Mesothelial cell of epicardium (in vitro differentiated cells): ENCODE measurements at regions not wholly inside any gene's neighbourhood (a gene's known extent, or its start where the extent isn't known, plus 50 kb on each side); places are given as distances from the start of the nearest gene placed in this dataset.

ENCODE experiments used
- DNase-seq, 2 experiments: peaks; one replicate each; pipeline ENCODE4 v3.0.0; 2021; ENCODE audit warnings: low spot score in 2 of 2; ENCODE audit not compliant: unreplicated experiment in 2 of 2
- H3K27ac Mint-ChIP-seq: 2 replicates; pipeline ENCODE4 v1.8.0; 2021; ENCODE audit warnings: mixed read lengths
- H3K27me3 Mint-ChIP-seq: 2 replicates; pipeline ENCODE4 v1.8.0; 2021; ENCODE audit warnings: low read depth, mixed read lengths
- H3K36me3 Mint-ChIP-seq: 2 replicates; pipeline ENCODE4 v1.8.0; 2021; ENCODE audit warnings: mixed read lengths
- H3K4me1 Mint-ChIP-seq: 2 replicates; pipeline ENCODE4 v1.8.0; 2021; ENCODE audit warnings: mixed read lengths
- H3K4me3 Mint-ChIP-seq: 2 replicates; pipeline ENCODE4 v1.8.0; 2021; ENCODE audit warnings: mild to moderate bottlenecking, moderate library complexity, mixed read lengths
- H3K9me3 Mint-ChIP-seq: 2 replicates; pipeline ENCODE4 v1.8.0; 2021; ENCODE audit warnings: mixed read lengths
- TF ChIP-seq, protein P1 (sequence below): fragments of 200-600 bp; sonication (generic); IDR thresholded peaks from one replicate; pipeline ENCODE4 v1.5.0; 2021; ENCODE audit warnings: antibody characterized with exemption; ENCODE audit not compliant: unreplicated experiment

DNA sequence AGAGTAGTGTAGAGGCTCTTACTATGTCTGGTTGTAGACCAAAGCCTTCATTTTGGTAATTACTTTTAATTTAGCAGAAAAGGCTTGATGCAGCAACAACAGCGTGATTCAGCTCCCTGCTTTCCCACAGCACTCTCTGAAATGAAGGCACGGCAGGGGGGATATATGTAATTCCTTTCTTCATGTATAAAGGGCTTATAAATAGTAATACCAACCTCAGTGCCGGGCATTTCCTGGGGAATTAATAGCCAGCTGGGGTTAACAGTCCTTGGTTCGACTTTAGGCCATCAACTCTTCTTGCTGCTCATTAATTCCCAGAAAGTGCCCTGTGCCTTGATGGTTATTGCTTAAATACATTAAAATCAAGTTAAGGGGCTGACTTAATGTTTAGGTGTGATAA lies 669.0 kb downstream of the ZNF674 start:
- Mint-ChIP-seq H3K9me3 (peaks cover 34% of the 10 kb centered on the region), H3K4me1 (no peaks in the 10 kb centered on the region)

GRCh38 chrX:45873781-45874180 lies 671.4 kb downstream of the ZNF674 start:
- Mint-ChIP-seq H3K9me3 (peaks cover 35% of the 10 kb centered on the region), H3K27ac (no peak overlapping the region), H3K4me3 (no peak overlapping the region), H3K4me1 (no peaks in the 10 kb centered on the region), H3K36me3 (no peaks in the 10 kb centered on the region), H3K27me3 (no peaks in the 10 kb centered on the region)
- TF ChIP-seq, protein P1, sequence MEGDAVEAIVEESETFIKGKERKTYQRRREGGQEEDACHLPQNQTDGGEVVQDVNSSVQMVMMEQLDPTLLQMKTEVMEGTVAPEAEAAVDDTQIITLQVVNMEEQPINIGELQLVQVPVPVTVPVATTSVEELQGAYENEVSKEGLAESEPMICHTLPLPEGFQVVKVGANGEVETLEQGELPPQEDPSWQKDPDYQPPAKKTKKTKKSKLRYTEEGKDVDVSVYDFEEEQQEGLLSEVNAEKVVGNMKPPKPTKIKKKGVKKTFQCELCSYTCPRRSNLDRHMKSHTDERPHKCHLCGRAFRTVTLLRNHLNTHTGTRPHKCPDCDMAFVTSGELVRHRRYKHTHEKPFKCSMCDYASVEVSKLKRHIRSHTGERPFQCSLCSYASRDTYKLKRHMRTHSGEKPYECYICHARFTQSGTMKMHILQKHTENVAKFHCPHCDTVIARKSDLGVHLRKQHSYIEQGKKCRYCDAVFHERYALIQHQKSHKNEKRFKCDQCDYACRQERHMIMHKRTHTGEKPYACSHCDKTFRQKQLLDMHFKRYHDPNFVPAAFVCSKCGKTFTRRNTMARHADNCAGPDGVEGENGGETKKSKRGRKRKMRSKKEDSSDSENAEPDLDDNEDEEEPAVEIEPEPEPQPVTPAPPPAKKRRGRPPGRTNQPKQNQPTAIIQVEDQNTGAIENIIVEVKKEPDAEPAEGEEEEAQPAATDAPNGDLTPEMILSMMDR = no peak
- DNase-seq = no peak

More for the DNA sequence above, 669.0 kb downstream of the ZNF674 start:
- DNase-seq = no peak
- H3K36me3 Mint-ChIP-seq = no peaks in the 10 kb centered on the region
- H3K4me3 Mint-ChIP-seq = no peak overlapping the region
- TF ChIP-seq, protein P1 = no peak
- no peaks in the 10 kb centered on the region for H3K27me3 Mint-ChIP-seq
- no peak overlapping the region for H3K27ac Mint-ChIP-seq

GRCh38 chrX:45872480-45872879 lies 671.8 kb upstream of the DIPK2B start:
- TF ChIP-seq, protein P1 = no peak
- Mint-ChIP-seq H3K9me3 (peaks cover 40% of the 10 kb centered on the region), H3K4me3 (no peak overlapping the region), H3K27me3 (no peaks in the 10 kb centered on the region), H3K36me3 (no peaks in the 10 kb centered on the region), H3K27ac (no peak overlapping the region), H3K4me1 (no peaks in the 10 kb centered on the region)
- no peak for DNase-seq

GRCh38 chrX:45868425-45868824 lies 667.7 kb upstream of the DIPK2B start:
- Mint-ChIP-seq H3K4me3 (no peak overlapping the region), H3K27ac (no peak overlapping the region), H3K27me3 (no peaks in the 10 kb centered on the region), H3K4me1 (no peaks in the 10 kb centered on the region), H3K9me3 (peaks cover 43% of the 10 kb centered on the region), H3K36me3 (no peaks in the 10 kb centered on the region)
- no peak for DNase-seq
- TF ChIP-seq, protein P1 = no peak

GRCh38 chrX:45862801-45863200 lies 662.1 kb upstream of the DIPK2B start:
- H3K4me1 Mint-ChIP-seq = peaks cover 3% of the 10 kb centered on the region
- DNase-seq = no peak
- H3K4me3 Mint-ChIP-seq = no peak overlapping the region
- peaks cover 31% of the 10 kb centered on the region for H3K9me3 Mint-ChIP-seq
- H3K27me3 Mint-ChIP-seq = no peaks in the 10 kb centered on the region
- H3K36me3 Mint-ChIP-seq = no peaks in the 10 kb centered on the region
- TF ChIP-seq, protein P1 = no peak
- no peak overlapping the region for H3K27ac Mint-ChIP-seq

DNA sequence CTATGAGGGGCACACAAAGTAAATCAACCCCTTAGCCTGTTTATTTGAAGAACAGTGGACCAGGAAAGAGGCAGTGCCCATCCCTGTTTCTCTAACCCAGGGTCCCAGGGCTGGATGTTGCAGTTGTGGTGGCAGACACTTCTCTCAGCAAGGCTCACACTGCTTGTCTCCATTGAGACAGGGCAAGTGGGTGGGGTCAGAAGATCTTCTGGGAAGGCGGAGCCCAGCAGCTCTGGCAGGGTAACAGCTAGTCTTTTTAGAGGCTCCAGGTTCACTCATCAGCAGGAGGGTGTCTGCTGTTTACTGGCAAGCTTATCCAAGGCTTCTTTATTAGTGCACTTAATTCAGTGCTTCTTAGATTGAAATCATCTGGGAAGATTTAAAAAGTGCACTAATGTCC lies 659.8 kb upstream of the DIPK2B start:
- no peak overlapping the region for H3K4me3 Mint-ChIP-seq
- no peak for DNase-seq
- H3K27me3 Mint-ChIP-seq = no peaks in the 10 kb centered on the region
- TF ChIP-seq, protein P1 = no peak
- no peaks in the 10 kb centered on the region for H3K36me3 Mint-ChIP-seq
- H3K9me3 Mint-ChIP-seq = peaks cover 30% of the 10 kb centered on the region
- H3K4me1 Mint-ChIP-seq = peaks cover 3% of the 10 kb centered on the region
- H3K27ac Mint-ChIP-seq = no peak overlapping the region
